ENCODE measurements at regions not wholly inside any gene's neighbourhood (a gene's known extent, or its start where the extent isn't known, plus 50 kb on each side); places are given as distances from the start of the nearest gene placed in this dataset.

GRCh38 chr18:24985586-24985985 lies 366.4 kb downstream of the ZNF521 start:
- no peaks in the 10 kb centered on the region for H3K9me3 ChIP-seq (replicated peaks in 1 of 3)
- TF ChIP-seq CTCF (IDR thresholded peaks at IDR 0.05), result no peak
- no peak for TF ChIP-seq POLR2A (IDR thresholded peaks at IDR 0.05)
- intact Hi-C loops (cut with DNase I), result no loop called here
- no peaks in the 10 kb centered on the region for H3K27me3 ChIP-seq
- no peaks in the 10 kb centered on the region for H3K4me1 ChIP-seq (replicated peaks in 1 of 2)
- no peak for DNase-seq
- 69 to 74% (median 72%) methylated on average over 4 of the region's 4 CpGs for WGBS, 4 donors
- H3K36me3 ChIP-seq (replicated peaks in 1 of 2), result no peaks in the 10 kb centered on the region
- no peak overlapping the region for H3K27ac ChIP-seq
- H3K4me3 ChIP-seq, result no peak overlapping the region

- TF ChIP-seq POLR2A (IDR thresholded peaks at IDR 0.05), result no peak
- no peak for TF ChIP-seq CTCF (IDR thresholded peaks at IDR 0.05)
- WGBS, 4 donors, result 59 to 72% (median 66%) methylated on average over 6 of the region's 6 CpGs
- H3K27ac ChIP-seq, result no peak overlapping the region
- no peaks in the 10 kb centered on the region for H3K27me3 ChIP-seq
- no peaks in the 10 kb centered on the region for H3K4me1 ChIP-seq (replicated peaks in 1 of 2)
- DNase-seq, result no peak
- no peaks in the 10 kb centered on the region for H3K9me3 ChIP-seq (replicated peaks in 1 of 3)
- H3K4me3 ChIP-seq, result no peak overlapping the region
- intact Hi-C loops (cut with DNase I), result no loop called here
- no peaks in the 10 kb centered on the region for H3K36me3 ChIP-seq (replicated peaks in 1 of 2)
These were observed 365.2 kb downstream of the ZNF521 start for GRCh38 chr18:24986666-24987302.

GRCh38 chr18:24987303-24988252 lies 364.4 kb downstream of the ZNF521 start:
- 78 to 86% (median 84%) methylated on average over 9 of the region's 9 CpGs for WGBS, 4 donors
- DNase-seq, result no peak
- H3K27me3 ChIP-seq, result no peaks in the 10 kb centered on the region
- intact Hi-C loops (cut with DNase I), result no loop called here
- no peaks in the 10 kb centered on the region for H3K4me1 ChIP-seq (replicated peaks in 1 of 2)
- H3K27ac ChIP-seq, result no peak overlapping the region
- no peaks in the 10 kb centered on the region for H3K36me3 ChIP-seq (replicated peaks in 1 of 2)
- no peaks in the 10 kb centered on the region for H3K9me3 ChIP-seq (replicated peaks in 1 of 3)
- no peak for TF ChIP-seq CTCF (IDR thresholded peaks at IDR 0.05)
- no peak for TF ChIP-seq POLR2A (IDR thresholded peaks at IDR 0.05)
- H3K4me3 ChIP-seq, result no peak overlapping the region

GRCh38 chr18:24988253-24988840 lies 363.6 kb downstream of the ZNF521 start:
- DNase-seq, result no peak
- Histone ChIP-seq H3K4me1 (replicated peaks in 1 of 2) (no peaks in the 10 kb centered on the region), H3K4me3 (no peak overlapping the region), H3K36me3 (replicated peaks in 1 of 2) (no peaks in the 10 kb centered on the region), H3K27ac (no peak overlapping the region), H3K9me3 (replicated peaks in 1 of 3) (no peaks in the 10 kb centered on the region), H3K27me3 (no peaks in the 10 kb centered on the region)
- intact Hi-C loops (cut with DNase I), result no loop called here
- 80 to 87% (median 82%) methylated on average over 7 of the region's 7 CpGs for WGBS, 4 donors
- no peak for TF ChIP-seq POLR2A (IDR thresholded peaks at IDR 0.05)
- TF ChIP-seq CTCF (IDR thresholded peaks at IDR 0.05), result no peak

Measured in adrenal gland (tissue), 9 donors.